HG02885 (cell line): ENCODE measurements at regions not wholly inside any gene's neighbourhood (a gene's known extent, or its start where the extent isn't known, plus 50 kb on each side); places are given as distances from the start of the nearest gene placed in this dataset.
"Not testable (repeated sequence)": the region's sequence is repeated elsewhere in the genome, so short reads cannot be mapped to it uniquely, and the experiment has no call there.

Experiments
- ATAC-seq: cut with Tn5 transposase; IDR thresholded peaks from one replicate; pipeline ENCODE4 v1.9.1; 2021; ENCODE audit warnings: mild to moderate bottlenecking; ENCODE audit not compliant: unreplicated experiment, poor library complexity

GRCh38 chr4:72887152-72887551, 182.4 kb downstream of the COX18 start:
- ATAC-seq = no peak

- ATAC-seq = no peak
These were observed 182.9 kb downstream of the COX18 start for GRCh38 chr4:72886602-72887001.

- not testable (repeated sequence) for ATAC-seq
These were observed 185.3 kb downstream of the COX18 start for GRCh38 chr4:72884225-72884624.

DNA sequence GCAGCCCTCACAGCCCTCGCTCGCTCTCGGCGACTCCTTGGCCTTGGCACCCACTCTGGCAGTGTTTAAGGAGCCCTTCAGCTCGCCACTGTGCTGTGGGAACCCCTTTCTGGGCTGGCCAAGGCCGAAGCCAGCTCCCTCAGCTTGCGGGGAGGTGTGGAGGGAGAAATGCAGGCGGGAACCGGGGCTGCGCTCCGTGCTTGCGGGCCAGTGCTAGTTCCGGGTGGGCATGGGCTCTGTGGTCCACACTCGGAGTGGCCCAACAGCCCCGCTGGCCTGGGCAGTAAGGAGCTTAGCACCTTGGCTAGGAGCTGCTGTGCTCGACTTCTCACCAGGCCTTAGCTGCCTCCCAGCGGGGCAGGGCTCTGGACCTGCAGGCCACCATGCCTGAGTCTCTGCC, 192.6 kb downstream of the COX18 start:
- ATAC-seq = no peak

DNA sequence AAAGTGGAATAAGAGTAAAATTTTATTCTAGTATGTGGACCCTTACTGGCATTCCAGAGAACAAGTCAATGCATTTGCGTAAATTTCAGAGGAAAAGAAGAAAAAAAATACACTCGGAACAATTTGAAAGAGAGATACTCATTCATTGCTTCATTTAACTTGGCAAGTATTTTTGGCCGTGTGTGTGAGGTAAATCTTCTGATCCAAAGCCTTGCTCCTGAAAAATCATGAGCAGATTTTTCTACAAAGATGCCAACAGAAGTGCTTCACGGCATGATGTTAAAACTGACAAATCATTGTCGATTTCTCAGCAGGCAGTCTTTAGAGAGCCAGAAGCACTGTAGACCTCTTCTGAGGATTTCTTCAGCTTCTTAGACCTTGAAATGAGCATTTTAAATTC, 194.0 kb downstream of the COX18 start:
- no peak for ATAC-seq

GRCh38 chr4:72875138-72875537, 194.4 kb downstream of the COX18 start:
- ATAC-seq = no peak

DNA sequence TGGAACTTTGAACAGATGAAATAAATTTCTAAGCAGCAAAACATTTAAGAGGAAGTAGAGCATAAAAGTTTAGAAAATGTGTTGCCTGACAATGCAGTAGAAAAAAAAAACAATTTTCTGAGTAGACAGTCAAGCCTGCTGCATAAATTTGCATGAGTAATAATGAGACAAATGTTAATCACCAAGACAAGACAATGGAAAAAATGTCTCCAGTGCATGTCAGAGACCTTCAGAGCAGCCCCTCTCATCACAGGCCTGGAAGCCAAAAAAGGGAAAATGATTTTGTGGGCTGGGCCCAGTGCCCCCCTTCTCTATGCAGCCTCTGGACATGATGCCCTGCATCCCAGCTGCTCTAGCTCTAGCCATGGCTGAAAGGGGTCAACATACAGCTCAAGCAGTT, 204.6 kb downstream of the COX18 start:
- ATAC-seq = no peak

GRCh38 chr4:72864277-72864676, 205.2 kb downstream of the COX18 start:
- not testable (repeated sequence) for ATAC-seq

GRCh38 chr4:72860766-72861165, 208.8 kb downstream of the COX18 start:
- ATAC-seq = no peak

GRCh38 chr4:72858328-72858727, 211.2 kb downstream of the COX18 start:
- no peak for ATAC-seq

DNA sequence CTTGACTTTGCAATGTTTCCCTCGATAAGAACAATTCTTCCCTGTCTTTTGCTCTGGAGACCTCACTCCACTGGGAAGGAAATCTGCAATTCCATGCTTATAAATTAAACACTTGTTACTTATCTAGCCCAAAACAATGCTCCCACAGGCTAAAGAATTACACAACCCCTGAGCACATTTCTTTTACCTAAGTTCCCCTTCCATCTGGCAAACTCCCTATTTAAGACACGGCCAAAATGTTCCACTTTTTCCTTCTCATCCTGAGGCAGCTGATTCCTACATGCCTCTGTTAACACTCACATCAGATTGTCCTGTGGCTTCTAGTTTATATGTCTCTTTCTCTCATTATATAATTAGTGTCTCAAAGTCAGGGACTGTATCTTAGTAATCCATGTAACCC, 211.7 kb downstream of the COX18 start:
- ATAC-seq = no peak

DNA sequence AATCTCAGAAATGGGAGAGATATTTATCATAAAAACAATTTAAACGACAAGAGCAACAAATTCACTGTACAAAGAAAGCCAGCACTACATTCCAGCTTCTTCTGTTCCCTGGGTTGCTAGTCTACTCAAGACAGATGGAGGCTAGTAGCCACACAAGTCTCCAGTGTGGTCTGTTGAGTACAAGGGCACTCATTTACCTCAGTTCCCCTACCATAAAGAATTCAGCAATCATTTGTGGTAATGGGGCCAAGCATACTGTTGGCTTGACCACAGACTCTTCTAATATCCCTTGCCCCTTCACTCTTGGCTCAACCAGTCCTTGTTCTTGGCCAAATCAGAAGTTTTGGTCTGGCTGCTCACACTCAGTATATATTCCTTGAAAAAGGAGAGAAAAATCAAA, 212.3 kb downstream of the COX18 start:
- ATAC-seq = no peak

DNA sequence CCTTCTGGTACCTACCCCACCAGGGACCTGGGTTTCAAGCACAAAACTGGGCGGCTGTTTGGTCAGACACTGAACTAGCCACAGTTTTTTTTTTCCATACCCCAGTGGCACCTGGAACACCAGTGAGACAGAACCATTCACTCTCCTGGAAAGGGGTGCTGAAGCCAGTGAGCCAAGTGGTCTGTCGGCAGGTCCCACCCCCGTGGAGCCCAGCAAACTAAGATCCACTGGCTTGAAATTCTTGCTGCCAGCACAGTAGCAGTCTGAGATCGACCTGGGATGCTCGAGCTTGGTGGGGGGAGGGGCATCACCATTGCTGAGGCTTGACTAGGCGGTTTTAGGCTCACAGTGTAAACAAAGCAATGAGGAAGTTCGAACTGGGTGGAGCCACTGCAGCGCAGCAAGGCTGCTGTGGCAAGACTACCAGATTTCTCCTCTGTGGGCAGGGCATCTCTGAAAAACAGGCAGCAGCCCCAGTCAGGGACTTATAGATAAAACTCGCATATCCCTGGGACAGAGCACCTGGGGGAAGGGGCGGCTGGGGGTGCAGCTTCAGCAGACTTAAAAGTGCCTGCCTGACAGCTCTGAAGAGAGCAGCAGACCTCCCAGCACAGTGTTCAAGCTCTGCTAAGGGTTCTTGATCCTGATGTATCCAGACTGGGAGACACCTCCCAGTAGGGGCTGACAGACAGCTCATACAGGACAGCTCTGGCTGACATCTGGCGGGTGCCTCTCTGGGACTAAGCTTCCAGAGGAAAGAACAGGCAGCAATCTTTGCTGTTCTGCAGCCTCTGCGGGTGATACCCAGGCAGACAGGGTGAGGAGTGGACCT, 223.0 kb downstream of the COX18 start:
- ATAC-seq = no peak

DNA sequence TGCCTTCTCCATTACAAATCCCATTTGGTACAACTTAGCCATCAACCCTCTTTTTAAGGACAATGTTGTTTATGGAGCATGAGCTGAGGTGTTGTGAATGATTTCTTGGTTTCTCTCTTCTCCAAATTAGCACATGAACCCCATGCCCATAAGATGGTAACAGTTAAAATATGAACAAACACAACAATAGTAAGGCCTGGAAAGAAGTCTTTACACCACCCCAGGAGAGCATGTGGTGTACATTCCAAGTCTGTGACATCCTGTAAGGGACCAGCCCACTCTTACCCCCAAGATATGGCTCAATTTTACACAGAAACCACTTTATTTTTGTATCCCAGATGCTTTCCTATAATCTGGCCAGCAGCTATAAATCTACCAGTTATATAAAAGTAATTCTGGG, 226.1 kb downstream of the COX18 start:
- no peak for ATAC-seq

DNA sequence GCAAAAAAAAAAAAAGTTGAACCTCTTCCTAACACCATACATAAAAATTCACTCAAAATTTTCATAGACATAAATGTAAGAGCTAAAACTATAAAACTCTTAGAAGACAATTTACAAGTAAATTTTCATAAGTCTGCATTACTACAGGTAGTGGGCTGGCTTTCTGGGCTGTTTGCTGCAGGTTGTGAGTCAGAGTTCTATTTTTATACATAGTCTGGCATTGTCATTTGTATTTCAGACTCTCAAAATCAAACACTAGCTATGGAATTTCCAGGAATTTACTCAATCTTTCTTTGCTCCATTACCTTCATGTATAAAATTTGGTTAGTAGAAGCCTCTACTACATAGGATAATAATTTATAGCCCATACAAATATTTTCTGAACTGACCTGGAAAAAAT, 227.2 kb downstream of the COX18 start:
- ATAC-seq = no peak

DNA sequence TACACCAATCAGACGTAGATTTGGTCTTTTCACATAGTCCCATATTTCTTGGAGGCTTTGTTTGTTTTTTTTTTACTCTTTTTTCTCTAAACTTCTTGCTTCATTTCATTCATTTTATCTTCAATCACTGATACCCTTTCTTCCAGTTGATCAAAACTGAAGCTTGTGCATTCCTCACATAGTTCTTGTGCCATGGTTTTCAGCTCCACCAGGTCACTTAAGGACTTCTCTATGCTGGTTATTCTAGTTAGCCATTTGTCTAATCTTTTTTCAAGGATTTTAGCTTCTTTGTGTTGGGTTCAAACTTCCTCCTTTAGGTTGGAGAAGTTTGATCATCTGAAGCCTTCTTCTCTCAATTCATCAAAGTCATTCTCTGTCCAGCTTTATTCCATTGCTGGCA, 229.3 kb downstream of the COX18 start:
- ATAC-seq = not testable (repeated sequence)

DNA sequence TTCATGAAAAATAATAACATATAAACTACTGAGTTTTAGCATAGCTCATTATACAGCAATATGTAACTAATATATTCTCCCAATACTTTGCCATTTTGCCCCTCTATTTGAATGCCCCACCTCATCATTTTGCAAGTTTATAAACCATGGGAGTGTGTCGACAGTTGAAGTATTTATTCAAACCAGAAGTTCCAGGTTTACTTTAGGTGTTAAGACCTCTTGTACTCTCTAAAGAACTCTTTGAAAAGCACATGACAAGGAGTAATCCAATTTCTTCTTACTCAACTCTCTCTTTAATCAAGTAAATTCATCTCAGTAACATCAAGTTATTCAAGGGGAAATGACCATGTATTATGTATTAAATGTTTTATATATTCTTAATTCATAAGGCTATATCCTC, 240.7 kb downstream of the COX18 start:
- no peak for ATAC-seq

- ATAC-seq = no peak
These were observed 241.5 kb downstream of the COX18 start for GRCh38 chr4:72827968-72828367.

- no peak for ATAC-seq
These were observed 249.4 kb downstream of the COX18 start for GRCh38 chr4:72820107-72820506.

DNA sequence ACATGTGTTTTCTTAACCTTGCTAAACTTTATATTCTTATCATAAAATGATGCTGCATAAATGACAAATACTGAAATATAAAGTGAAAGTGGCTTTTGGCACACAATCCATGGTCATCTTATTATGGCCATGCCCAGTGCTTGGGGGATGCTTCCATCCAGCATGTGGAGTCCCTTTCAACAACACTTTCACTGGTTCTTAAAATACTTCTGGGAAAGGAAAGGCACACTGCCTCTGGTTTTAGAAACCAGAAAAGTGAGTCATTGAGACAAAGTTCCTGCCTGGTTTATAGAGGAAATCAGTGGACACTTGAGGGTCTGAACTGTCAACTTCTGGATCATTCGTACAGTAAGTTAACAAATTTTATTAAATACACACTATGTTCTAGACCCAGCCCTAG, 248.0 kb upstream of the ADAMTS3 start:
- ATAC-seq = no peak

GRCh38 chr4:72814241-72814640, 245.2 kb upstream of the ADAMTS3 start:
- ATAC-seq = no peak

DNA sequence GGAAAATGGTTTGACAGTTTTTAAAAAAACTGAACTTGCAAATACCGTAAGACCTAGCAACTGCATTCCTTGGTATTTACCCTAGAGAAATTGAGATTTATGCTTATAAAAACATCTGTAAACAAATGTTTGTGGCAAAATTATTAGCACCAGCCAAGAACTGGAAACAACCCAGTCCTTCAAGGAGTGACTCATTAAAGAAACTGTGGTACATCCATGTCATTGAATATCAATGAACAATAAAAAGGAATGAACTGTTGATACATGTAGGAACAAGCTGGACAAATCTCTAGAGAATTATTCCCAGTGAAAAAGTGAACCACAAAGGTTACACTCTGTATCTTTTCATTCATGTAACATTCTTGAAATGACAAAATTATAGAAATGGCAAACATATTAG, 240.2 kb upstream of the ADAMTS3 start:
- ATAC-seq = no peak
